WTC11 (cell line): ENCODE measurements at regions not wholly inside any gene's neighbourhood (a gene's known extent, or its start where the extent isn't known, plus 50 kb on each side); places are given as distances from the start of the nearest gene placed in this dataset.

Experiments used
- CTCF ChIP-seq: fragments of 200-600 bp; IDR thresholded peaks from 2 replicates; pipeline ENCODE4 v1.8.0; 2022; ENCODE audit warnings: antibody characterized with exemption
- GABPB1 ChIP-seq: sonication (generic); formaldehyde crosslinking; IDR thresholded peaks from 2 replicates; pipeline ENCODE4 v1.8.1; 2023; ENCODE audit warnings: mild to moderate bottlenecking, missing genetic modification reagents
- IRF1 ChIP-seq: sonication (generic); formaldehyde crosslinking; IDR thresholded peaks from 2 replicates; pipeline ENCODE4 v1.8.0; 2023; ENCODE audit warnings: missing genetic modification reagents
- TF ChIP-seq, protein P1 (sequence below): sonication (generic); formaldehyde crosslinking; IDR thresholded peaks from 2 replicates; pipeline ENCODE4 v1.8.1; 2023; ENCODE audit warnings: mild to moderate bottlenecking, missing genetic modification reagents
- TF ChIP-seq, protein P2 (sequence below): sonication (generic); formaldehyde crosslinking; conservative IDR thresholded peaks from 2 replicates; pipeline ENCODE4 v1.8.1; 2022; ENCODE audit warnings: mild to moderate bottlenecking, missing genetic modification reagents
- TF ChIP-seq, protein P3 (sequence below): sonication (generic); formaldehyde crosslinking; IDR thresholded peaks from 2 replicates; pipeline ENCODE4 v1.8.1; 2023; ENCODE audit warnings: mild to moderate bottlenecking, missing genetic modification reagents, moderate library complexity

DNA sequence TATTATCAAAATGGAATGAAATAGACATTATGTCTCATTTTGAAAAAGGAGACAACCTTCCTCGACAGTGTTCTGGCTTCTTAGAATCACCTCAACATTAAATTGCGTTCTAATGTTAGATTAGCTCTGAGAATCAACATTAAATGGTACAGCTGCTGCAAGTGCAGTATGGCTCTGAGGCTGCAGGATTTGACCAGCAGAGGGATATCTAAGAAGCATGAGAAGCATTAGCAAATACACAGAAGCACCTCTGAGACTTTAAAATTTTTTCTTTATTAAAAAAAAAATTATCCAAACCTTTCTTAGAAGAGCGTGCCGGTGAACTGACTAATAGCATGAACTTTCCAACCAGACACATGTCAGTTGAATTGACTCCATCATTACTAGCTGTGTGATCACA is 253.4 kb upstream of the LRIG3 start:
- TF ChIP-seq IRF1 (CRISPR knock-in tag) = no peak
- no peak for TF ChIP-seq GABPB1
- TF ChIP-seq, protein P1, sequence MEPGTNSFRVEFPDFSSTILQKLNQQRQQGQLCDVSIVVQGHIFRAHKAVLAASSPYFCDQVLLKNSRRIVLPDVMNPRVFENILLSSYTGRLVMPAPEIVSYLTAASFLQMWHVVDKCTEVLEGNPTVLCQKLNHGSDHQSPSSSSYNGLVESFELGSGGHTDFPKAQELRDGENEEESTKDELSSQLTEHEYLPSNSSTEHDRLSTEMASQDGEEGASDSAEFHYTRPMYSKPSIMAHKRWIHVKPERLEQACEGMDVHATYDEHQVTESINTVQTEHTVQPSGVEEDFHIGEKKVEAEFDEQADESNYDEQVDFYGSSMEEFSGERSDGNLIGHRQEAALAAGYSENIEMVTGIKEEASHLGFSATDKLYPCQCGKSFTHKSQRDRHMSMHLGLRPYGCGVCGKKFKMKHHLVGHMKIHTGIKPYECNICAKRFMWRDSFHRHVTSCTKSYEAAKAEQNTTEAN (CRISPR knock-in tag) = no peak
- TF ChIP-seq, protein P2, sequence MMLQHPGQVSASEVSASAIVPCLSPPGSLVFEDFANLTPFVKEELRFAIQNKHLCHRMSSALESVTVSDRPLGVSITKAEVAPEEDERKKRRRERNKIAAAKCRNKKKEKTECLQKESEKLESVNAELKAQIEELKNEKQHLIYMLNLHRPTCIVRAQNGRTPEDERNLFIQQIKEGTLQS (CRISPR knock-in tag) = no peak
- TF ChIP-seq, protein P3, sequence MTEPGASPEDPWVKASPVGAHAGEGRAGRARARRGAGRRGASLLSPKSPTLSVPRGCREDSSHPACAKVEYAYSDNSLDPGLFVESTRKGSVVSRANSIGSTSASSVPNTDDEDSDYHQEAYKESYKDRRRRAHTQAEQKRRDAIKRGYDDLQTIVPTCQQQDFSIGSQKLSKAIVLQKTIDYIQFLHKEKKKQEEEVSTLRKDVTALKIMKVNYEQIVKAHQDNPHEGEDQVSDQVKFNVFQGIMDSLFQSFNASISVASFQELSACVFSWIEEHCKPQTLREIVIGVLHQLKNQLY (CRISPR knock-in tag) = no peak
- TF ChIP-seq CTCF = no peak
